ENCODE measurements at regions not wholly inside any gene's neighbourhood (a gene's known extent, or its start where the extent isn't known, plus 50 kb on each side); places are given as distances from the start of the nearest gene placed in this dataset.
"Not testable (repeated sequence)": the region's sequence is repeated elsewhere in the genome, so short reads cannot be mapped to it uniquely, and the experiment has no call there.

- no peak overlapping the region for H3K27ac ChIP-seq
- TF ChIP-seq, protein P1, sequence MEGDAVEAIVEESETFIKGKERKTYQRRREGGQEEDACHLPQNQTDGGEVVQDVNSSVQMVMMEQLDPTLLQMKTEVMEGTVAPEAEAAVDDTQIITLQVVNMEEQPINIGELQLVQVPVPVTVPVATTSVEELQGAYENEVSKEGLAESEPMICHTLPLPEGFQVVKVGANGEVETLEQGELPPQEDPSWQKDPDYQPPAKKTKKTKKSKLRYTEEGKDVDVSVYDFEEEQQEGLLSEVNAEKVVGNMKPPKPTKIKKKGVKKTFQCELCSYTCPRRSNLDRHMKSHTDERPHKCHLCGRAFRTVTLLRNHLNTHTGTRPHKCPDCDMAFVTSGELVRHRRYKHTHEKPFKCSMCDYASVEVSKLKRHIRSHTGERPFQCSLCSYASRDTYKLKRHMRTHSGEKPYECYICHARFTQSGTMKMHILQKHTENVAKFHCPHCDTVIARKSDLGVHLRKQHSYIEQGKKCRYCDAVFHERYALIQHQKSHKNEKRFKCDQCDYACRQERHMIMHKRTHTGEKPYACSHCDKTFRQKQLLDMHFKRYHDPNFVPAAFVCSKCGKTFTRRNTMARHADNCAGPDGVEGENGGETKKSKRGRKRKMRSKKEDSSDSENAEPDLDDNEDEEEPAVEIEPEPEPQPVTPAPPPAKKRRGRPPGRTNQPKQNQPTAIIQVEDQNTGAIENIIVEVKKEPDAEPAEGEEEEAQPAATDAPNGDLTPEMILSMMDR (conservative IDR thresholded peaks at IDR 0.05): no peak
- no peak for TF ChIP-seq ZFX (IDR thresholded peaks at IDR 0.05)
These were observed 63.1 kb downstream of the MTNR1B start for GRCh38 chr11:93032580-93032979.

GRCh38 chr11:93033093-93033492 is 63.6 kb downstream of the MTNR1B start:
- TF ChIP-seq, protein P1 (conservative IDR thresholded peaks at IDR 0.05): no peak
- no peak for TF ChIP-seq ZFX (IDR thresholded peaks at IDR 0.05)
- H3K27ac ChIP-seq: no peak overlapping the region

DNA sequence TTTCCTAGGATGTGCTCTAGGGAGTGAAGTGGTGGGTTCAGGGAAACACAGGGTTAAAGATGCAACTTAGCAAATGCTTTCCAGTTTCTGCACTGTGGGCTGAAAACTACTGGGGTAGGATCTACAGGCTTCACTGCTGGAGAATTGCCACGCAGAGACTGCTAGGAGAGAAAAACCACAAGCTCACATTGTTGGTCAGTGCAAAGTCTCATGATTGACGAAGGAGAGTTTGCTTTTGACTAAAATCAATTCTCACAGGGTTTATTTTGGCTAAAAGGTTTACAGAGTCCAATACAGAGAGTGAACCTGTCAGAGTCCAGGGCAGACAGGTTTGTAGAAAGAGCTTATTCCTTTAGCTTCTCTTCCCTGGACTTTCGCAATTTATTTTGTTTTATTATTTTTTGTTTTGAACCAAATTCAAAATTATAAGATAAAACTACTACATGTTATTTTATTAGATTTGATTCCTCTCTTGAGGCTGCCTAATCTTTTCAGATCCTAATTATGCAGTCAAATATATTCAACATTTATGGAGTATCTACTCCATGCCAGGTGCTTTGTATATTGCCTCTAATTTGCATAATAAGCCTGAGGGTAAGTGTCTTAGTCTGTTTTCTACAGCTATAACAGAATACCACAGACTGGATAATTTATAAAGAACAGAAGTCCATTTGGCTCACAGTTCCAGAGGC is 64.7 kb downstream of the MTNR1B start:
- no peak for TF ChIP-seq ZFX (IDR thresholded peaks at IDR 0.05)
- TF ChIP-seq, protein P1 (conservative IDR thresholded peaks at IDR 0.05): no peak
- no peak overlapping the region for H3K27ac ChIP-seq

GRCh38 chr11:93034723-93035039 is 65.2 kb downstream of the MTNR1B start:
- no peak overlapping the region for H3K27ac ChIP-seq
- TF ChIP-seq, protein P1 (conservative IDR thresholded peaks at IDR 0.05): no peak

DNA sequence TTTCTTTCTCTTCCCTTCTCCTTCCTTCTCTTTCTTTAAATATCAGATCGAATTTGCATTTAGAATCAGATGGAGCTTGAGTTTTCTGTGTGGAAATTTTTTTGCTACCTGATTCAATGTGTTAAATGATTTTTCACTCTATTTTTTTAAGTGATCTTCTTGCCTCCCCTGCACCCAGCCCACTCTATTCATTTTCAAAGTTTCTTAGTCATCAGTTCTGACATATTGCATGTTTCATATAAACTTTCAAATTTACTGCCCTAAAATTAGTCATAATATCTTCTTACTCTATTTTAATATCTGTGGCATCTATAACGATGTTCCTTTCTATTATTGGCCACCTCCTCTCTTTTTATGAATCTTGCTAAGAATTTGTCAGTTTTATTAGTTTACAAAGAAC is 69.1 kb downstream of the MTNR1B start:
- no peak overlapping the region for H3K27ac ChIP-seq
- TF ChIP-seq, protein P1 (conservative IDR thresholded peaks at IDR 0.05): no peak
- TF ChIP-seq ZFX (IDR thresholded peaks at IDR 0.05): no peak

- H3K27ac ChIP-seq: no peak overlapping the region
- TF ChIP-seq ZFX (IDR thresholded peaks at IDR 0.05): no peak
- TF ChIP-seq, protein P1 (conservative IDR thresholded peaks at IDR 0.05): no peak
These were observed 70.2 kb downstream of the MTNR1B start for GRCh38 chr11:93039531-93040240.

DNA sequence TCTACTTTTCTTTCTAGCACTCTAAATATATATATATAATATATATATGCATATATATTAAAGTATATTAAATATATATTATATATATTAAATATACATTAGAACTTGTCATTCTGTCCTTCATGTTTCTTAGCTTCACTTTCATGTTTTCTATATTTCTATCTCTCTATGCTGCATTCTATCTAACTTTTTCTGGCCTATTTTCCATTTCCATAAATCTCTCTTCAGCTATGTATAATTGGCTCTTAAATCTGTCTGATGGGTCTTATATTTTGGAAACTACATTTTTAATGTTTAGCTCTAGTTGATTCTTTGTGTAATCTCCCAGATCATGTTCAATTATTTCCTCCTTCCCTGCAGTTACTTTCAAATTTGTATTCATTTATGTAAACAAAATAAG is 72.2 kb downstream of the MTNR1B start:
- no peak overlapping the region for H3K27ac ChIP-seq
- TF ChIP-seq ZFX (IDR thresholded peaks at IDR 0.05): no peak
- TF ChIP-seq, protein P1 (conservative IDR thresholded peaks at IDR 0.05): no peak

GRCh38 chr11:93043186-93043585 is 73.7 kb downstream of the MTNR1B start:
- not testable (repeated sequence) for H3K27ac ChIP-seq

All from C4-2B (cell line).